OCI-LY1 (cell line): ENCODE measurements at regions not wholly inside any gene's neighbourhood (a gene's known extent, or its start where the extent isn't known, plus 50 kb on each side); places are given as distances from the start of the nearest gene placed in this dataset.
"Not testable (repeated sequence)": the region's sequence is repeated elsewhere in the genome, so short reads cannot be mapped to it uniquely, and the experiment has no call there.

Experiments
- H2AFZ ChIP-seq: fragments of 200-600 bp; sonication (generic), shearing (Covaris generic); 2 replicates; pipeline ENCODE4 v1.6.0; 2014; ENCODE audit warnings: antibody characterized with exemption, mild to moderate bottlenecking, low read length
- H3F3A ChIP-seq: fragments of 200-600 bp; sonication (generic), shearing (Covaris generic); 2 replicates; pipeline ENCODE4 v1.6.0; 2014; ENCODE audit warnings: mild to moderate bottlenecking, antibody characterized with exemption, low read length, moderate library complexity; ENCODE audit not compliant: insufficient read depth
- H3K27ac ChIP-seq: fragments of 200-600 bp; sonication (generic); 2 replicates; pipeline ENCODE4 v1.5.1; 2014; ENCODE audit warnings: low read length, mixed run types, mild to moderate bottlenecking, low read depth; ENCODE audit not compliant: poor library complexity, severe bottlenecking
- H3K27me3 ChIP-seq: fragments of 200-600 bp; sonication (generic); 2 replicates; pipeline ENCODE4 v1.6.0; 2014; ENCODE audit warnings: antibody characterized with exemption, mild to moderate bottlenecking, low read length, moderate library complexity; ENCODE audit not compliant: insufficient read depth
- H3K36me3 ChIP-seq: fragments of 200-600 bp; sonication (generic); 2 replicates; pipeline ENCODE4 v1.6.1; 2014; ENCODE audit warnings: mild to moderate bottlenecking, antibody characterized with exemption, low read length, moderate library complexity, mixed read lengths; ENCODE audit not compliant: insufficient read depth
- H3K4me1 ChIP-seq: fragments of 200-600 bp; sonication (generic); 2 replicates; pipeline ENCODE4 v1.5.1; 2014; ENCODE audit warnings: mild to moderate bottlenecking, low read length, moderate library complexity; ENCODE audit not compliant: insufficient read depth, severe bottlenecking
- H3K4me2 ChIP-seq: fragments of 200-600 bp; sonication (generic), shearing (Covaris generic); 2 replicates; pipeline ENCODE4 v1.6.1; 2014; ENCODE audit warnings: low read length
- H3K4me3 ChIP-seq: fragments of 200-600 bp; sonication (generic); 2 replicates; pipeline ENCODE4 v1.5.1; 2014; ENCODE audit warnings: low read length, low read depth, mild to moderate bottlenecking, mixed read lengths; ENCODE audit not compliant: poor library complexity, severe bottlenecking
- H3K79me2 ChIP-seq: fragments of 200-600 bp; shearing (Covaris generic); 2 replicates; pipeline ENCODE4 v1.6.1; 2016; ENCODE audit warnings: mixed run types, low read length, mixed read lengths; ENCODE audit not compliant: insufficient read depth
- H3K9ac ChIP-seq: fragments of 200-600 bp; sonication (generic), shearing (Covaris generic); 2 replicates; pipeline ENCODE4 v1.6.1; 2014; ENCODE audit warnings: mild to moderate bottlenecking, low read length, mixed read lengths
- H3K9me2 ChIP-seq: fragments of 200-600 bp; sonication (generic), shearing (Covaris generic); 2 replicates; pipeline ENCODE4 v1.6.1; 2014; ENCODE audit warnings: low read depth, mild to moderate bottlenecking, low read length, mixed read lengths
- H3K9me3 ChIP-seq: fragments of 200-600 bp; shearing (Covaris generic); 2 replicates; pipeline ENCODE4 v1.6.1; 2014; ENCODE audit warnings: low read length, mixed read lengths
- H4K20me1 ChIP-seq: fragments of 200-600 bp; sonication (generic), shearing (Covaris generic); 2 replicates; pipeline ENCODE4 v1.6.0; 2016; ENCODE audit warnings: mild to moderate bottlenecking, low read length; ENCODE audit not compliant: insufficient read depth
- EZH2 ChIP-seq: fragments of 200-600 bp; sonication (generic), shearing (Covaris generic); IDR thresholded peaks from 2 replicates; pipeline ENCODE4 v1.8.0; 2017; ENCODE audit warnings: borderline replicate concordance, mixed run types, mild to moderate bottlenecking, antibody characterized with exemption, low read length, moderate library complexity, mixed read lengths
- TF ChIP-seq, protein P1 (sequence below): fragments of 200-600 bp; sonication (generic), shearing (Covaris generic); IDR thresholded peaks from 2 replicates; pipeline ENCODE4 v1.5.1; 2017; ENCODE audit warnings: mild to moderate bottlenecking, antibody characterized with exemption, low read length, moderate library complexity, mixed read lengths

DNA sequence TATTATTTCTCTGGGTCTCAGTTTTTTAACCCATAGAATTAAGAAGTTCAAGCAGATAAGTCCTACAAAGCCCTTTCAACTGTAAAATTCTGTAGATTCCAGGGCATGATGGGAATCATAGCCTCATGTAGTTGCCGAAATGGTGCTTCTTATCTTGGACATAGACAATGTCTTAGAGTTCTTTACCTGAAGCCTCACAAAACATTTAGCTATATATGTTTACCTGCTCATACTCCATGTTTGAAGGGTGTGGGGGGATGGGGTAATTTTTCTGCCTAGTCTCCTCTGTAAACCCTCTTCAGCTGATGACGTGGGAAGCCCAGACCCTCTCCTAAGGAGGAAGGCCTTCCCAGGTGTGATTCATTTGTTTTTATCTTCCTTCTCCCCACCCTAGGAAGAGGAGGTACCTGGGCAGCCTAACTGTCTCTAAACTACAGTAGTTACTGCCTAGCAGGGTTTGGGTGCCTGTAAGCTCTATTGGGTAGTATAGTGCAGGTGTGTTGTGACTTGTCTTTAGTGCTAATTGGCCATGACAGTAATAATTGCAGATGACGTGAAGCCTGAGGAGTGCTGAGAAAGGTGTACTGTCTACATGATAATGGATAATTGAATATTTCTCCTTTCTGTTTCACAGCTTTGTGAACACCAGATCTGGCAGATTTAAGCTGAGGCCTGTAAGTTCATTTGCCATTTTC is 230.8 kb downstream of the TFAP2B start:
- Histone ChIP-seq H3K27me3 (no peaks in the 10 kb centered on the region), H3K9ac (no peak overlapping the region), H3K9me2 (no peaks in the 10 kb centered on the region), H3K4me3 (no peak overlapping the region), H3K4me2 (no peak overlapping the region), H4K20me1 (no peaks in the 10 kb centered on the region), H3K4me1 (no peaks in the 10 kb centered on the region), H3K79me2 (no peaks in the 10 kb centered on the region), H3F3A (no peaks in the 10 kb centered on the region), H3K27ac (no peak overlapping the region), H2AFZ (no peak overlapping the region), H3K36me3 (no peaks in the 10 kb centered on the region), H3K9me3 (no peaks in the 10 kb centered on the region)
- TF ChIP-seq, protein P1, sequence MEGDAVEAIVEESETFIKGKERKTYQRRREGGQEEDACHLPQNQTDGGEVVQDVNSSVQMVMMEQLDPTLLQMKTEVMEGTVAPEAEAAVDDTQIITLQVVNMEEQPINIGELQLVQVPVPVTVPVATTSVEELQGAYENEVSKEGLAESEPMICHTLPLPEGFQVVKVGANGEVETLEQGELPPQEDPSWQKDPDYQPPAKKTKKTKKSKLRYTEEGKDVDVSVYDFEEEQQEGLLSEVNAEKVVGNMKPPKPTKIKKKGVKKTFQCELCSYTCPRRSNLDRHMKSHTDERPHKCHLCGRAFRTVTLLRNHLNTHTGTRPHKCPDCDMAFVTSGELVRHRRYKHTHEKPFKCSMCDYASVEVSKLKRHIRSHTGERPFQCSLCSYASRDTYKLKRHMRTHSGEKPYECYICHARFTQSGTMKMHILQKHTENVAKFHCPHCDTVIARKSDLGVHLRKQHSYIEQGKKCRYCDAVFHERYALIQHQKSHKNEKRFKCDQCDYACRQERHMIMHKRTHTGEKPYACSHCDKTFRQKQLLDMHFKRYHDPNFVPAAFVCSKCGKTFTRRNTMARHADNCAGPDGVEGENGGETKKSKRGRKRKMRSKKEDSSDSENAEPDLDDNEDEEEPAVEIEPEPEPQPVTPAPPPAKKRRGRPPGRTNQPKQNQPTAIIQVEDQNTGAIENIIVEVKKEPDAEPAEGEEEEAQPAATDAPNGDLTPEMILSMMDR: no peak
- TF ChIP-seq EZH2: no peak

DNA sequence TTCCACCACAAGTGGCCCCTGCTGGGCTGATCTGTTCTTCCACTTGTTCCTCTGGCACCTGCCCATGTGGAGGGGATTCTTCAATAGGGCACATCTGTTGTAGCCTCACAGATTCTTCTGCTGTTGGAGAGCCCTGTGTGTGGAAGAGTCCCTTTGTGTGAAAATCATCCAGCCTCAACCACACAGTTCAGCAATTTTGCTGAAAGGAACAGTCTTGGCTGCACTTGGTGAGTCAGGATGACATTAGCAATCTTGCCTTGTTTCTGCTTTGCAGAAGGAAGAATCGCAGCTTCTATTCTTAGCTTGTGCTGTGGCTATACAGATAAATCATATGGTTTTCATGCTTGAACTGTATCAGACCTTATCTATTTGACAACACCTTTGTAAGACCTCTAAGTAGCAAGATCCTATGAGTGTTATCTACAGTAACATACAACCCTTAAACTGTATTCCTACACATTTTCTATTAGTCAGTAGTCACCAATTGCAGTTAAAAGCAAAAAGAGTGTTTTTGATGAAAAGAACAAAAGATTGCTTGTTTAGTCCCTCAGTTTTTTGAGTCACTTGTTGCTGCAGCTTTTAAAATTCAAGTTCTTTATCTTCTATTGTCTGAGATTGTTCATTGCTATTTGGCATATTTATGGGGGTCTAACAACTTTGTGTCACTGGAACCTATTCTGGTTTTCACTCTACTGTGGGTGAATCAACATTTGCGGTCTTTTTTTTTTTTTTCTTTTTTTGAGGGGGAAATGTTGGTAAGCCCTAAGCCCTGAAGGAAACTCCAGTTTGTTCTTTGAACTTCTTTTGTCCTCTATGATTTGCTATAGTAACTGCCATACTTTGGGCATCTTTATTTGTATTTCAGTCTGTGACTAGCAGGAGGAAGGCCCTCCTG is 231.6 kb downstream of the TFAP2B start:
- no peaks in the 10 kb centered on the region for H3K79me2 ChIP-seq
- no peak overlapping the region for H3K27ac ChIP-seq
- H4K20me1 ChIP-seq: no peaks in the 10 kb centered on the region
- no peaks in the 10 kb centered on the region for H3K27me3 ChIP-seq
- H3K36me3 ChIP-seq: no peaks in the 10 kb centered on the region
- no peak overlapping the region for H3K9ac ChIP-seq
- no peaks in the 10 kb centered on the region for H3K9me2 ChIP-seq
- no peak overlapping the region for H2AFZ ChIP-seq
- H3F3A ChIP-seq: no peaks in the 10 kb centered on the region
- H3K4me2 ChIP-seq: no peak overlapping the region
- no peak overlapping the region for H3K4me3 ChIP-seq
- no peaks in the 10 kb centered on the region for H3K9me3 ChIP-seq
- no peaks in the 10 kb centered on the region for H3K4me1 ChIP-seq
- TF ChIP-seq, protein P1: no peak
- TF ChIP-seq EZH2: no peak

DNA sequence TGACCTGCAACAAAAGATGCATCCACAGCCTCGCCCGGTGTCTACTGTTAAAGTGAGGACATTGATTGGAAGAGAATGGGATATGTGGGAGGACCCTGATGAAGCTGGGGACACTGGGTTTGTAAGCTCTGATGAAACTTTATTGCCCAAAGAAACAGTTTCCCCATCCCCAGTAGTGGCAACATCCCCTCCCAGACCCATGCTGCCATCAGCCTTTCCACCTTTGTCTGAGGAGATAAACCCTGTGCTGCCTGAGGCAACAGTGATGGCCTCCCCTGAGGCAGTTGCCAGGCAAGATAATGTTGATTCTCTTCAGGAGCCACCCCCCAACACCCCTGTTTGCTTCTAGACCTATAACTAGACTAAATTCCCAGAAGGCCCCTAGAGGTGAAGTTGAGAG is 234.0 kb downstream of the TFAP2B start:
- H3K4me2 ChIP-seq, H3K79me2 ChIP-seq, H3K27ac ChIP-seq, H3K9me3 ChIP-seq, H3K4me1 ChIP-seq, H4K20me1 ChIP-seq, H3K9me2 ChIP-seq, H3K36me3 ChIP-seq, H3K9ac ChIP-seq, H3K4me3 ChIP-seq, H3K27me3 ChIP-seq, H3F3A ChIP-seq, H2AFZ ChIP-seq: not testable (repeated sequence)

DNA sequence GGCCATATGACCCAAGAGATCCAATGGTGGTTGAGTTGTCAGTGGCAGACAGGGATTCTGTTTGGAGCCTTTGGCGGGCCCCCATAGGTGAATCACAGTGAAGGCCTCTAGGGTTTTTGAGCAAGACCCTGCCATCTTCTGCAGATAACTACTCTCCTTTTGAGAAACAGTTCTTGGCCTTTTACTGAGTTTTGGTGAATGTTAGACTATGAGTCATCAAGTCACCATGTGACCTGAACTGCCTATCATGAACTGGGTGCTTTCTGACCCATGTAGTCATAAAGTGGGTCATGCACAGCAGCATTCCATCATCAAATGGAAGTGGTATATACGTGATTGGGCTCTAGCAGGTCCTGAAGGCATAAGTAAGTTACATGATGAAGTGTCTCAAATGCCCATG is 236.6 kb downstream of the TFAP2B start:
- H3K27ac ChIP-seq, H3K4me3 ChIP-seq, H2AFZ ChIP-seq, H3K27me3 ChIP-seq, H4K20me1 ChIP-seq, H3K4me2 ChIP-seq, H3F3A ChIP-seq, H3K4me1 ChIP-seq, H3K36me3 ChIP-seq, H3K9me2 ChIP-seq, H3K79me2 ChIP-seq, H3K9me3 ChIP-seq, H3K9ac ChIP-seq: not testable (repeated sequence)
